Psoas muscle (tissue), 7 donors: ENCODE measurements at regions not wholly inside any gene's neighbourhood (a gene's known extent, or its start where the extent isn't known, plus 50 kb on each side); places are given as distances from the start of the nearest gene placed in this dataset.

Source experiments
- ATAC-seq, 4 donors: fragments of 200-7000 bp; cut with Tn5 transposase; one replicate each; pipeline ENCODE4 v1.9.1; 2020; ENCODE audit warnings: moderate library complexity in 3 of 4, mild to moderate bottlenecking in 2 of 4
- DNase-seq, 2 donors: peaks; one replicate each; pipeline ENCODE4 v3.0.0-alpha.2; 2020
- H3K27ac ChIP-seq: fragments of 200-600 bp; one replicate; pipeline ENCODE4 v1.8.0; 2022
- H3K27me3 ChIP-seq, 3 donors: fragments of 200-600 bp in 1 of 3; one replicate each; pipeline versions ENCODE4 v1.6.1 to v1.8.0; 2013 to 2022; ENCODE audit warnings: low read length in 2 of 3, mild to moderate bottlenecking in 2 of 3, moderate library complexity in 1 of 3; ENCODE audit not compliant: insufficient read depth in 3 of 3
- H3K36me3 ChIP-seq, 2 donors: fragments of 200-600 bp in 1 of 2; one replicate each; pipeline versions ENCODE4 v1.6.1 to v1.8.0; 2013 to 2022; ENCODE audit warnings: low read depth in 1 of 2, mild to moderate bottlenecking in 1 of 2, moderate library complexity in 1 of 2; ENCODE audit not compliant: insufficient read depth in 1 of 2
- H3K4me1 ChIP-seq: fragments of 200-600 bp; one replicate; pipeline ENCODE4 v1.8.0; 2022
- H3K4me3 ChIP-seq: fragments of 200-600 bp; one replicate; pipeline ENCODE4 v1.8.0; 2022; ENCODE audit warnings: mild to moderate bottlenecking
- H3K9me3 ChIP-seq: fragments of 200-600 bp; one replicate; pipeline ENCODE4 v1.8.0; 2022
- CTCF ChIP-seq: fragments of 200-600 bp; IDR thresholded peaks from one replicate; pipeline ENCODE4 v1.8.0; 2022; ENCODE audit warnings: antibody characterized with exemption
- WGBS, 3 donors: extraction: QIAGEN DNeasy Blood & Tissue Kit; methylation state at CpG; one replicate each; pipeline versions ENCODE4 v1.1.6 to v1.1.7; 2013; 5-methylcytosine and 5-hydroxymethylcytosine counted together
- intact Hi-C, 2 donors: fragments of 100-400 bp; cut with DNase I; formaldehyde crosslinking; loops; one replicate each; pipeline versions ENCODE4 v1.11.0 to v1.14.2; 2022
- donor health status: healthy with polysubstance abuse.
- donor health status: DM: no; HTN: no; CAD: no; lungs with moderate emphysema.
- donor health status: Bipolar disorder and iron deficiency.
- donor health status: healthy.
- donor health status: DM: yes; HTN: yes; CAD: no.
- donor health status: DM: no; HTN: no; CAD: no.
- donor health status: DM: yes; HTN: yes; CAD: no.

- Histone ChIP-seq H3K27me3 (no peaks in the 10 kb centered on the region), H3K4me3 (no peak overlapping the region), H3K4me1 (no peaks in the 10 kb centered on the region), H3K9me3 (no peaks in the 10 kb centered on the region), H3K36me3 (no peaks in the 10 kb centered on the region), H3K27ac (no peak overlapping the region)
- no peak for TF ChIP-seq CTCF
- intact Hi-C loops = no loop called here
- ATAC-seq = no peak
- DNase-seq = no peak
- 77 to 80% (median 78%) methylated on average over 12 of the region's 12 CpGs for WGBS, 3 donors
Observed at GRCh38 chr7:26005683-26006410, 146.2 kb upstream of the NFE2L3 start.

GRCh38 chr7:26006426-26006825, 145.6 kb upstream of the NFE2L3 start:
- no peaks in the 10 kb centered on the region for H3K27me3 ChIP-seq
- H3K9me3 ChIP-seq = no peaks in the 10 kb centered on the region
- no peak overlapping the region for H3K27ac ChIP-seq
- no peaks in the 10 kb centered on the region for H3K36me3 ChIP-seq
- DNase-seq (no peak), ATAC-seq (no peak)
- intact Hi-C loops = no loop called here
- H3K4me1 ChIP-seq = no peaks in the 10 kb centered on the region
- no peak overlapping the region for H3K4me3 ChIP-seq
- WGBS, 3 donors = 84 to 94% (median 90%) methylated on average over 4 of the region's 4 CpGs
- TF ChIP-seq CTCF = no peak

- DNase-seq = no peak
- H3K27ac ChIP-seq = no peak overlapping the region
- no peak overlapping the region for H3K4me3 ChIP-seq
- H3K27me3 ChIP-seq = no peaks in the 10 kb centered on the region
- intact Hi-C loops = no loop called here
- whole genome bisulfite sequencing, 3 donors = 63 to 90% (median 65%) methylated on average over 2 of the region's 2 CpGs
- H3K9me3 ChIP-seq = no peaks in the 10 kb centered on the region
- no peak for ATAC-seq
- no peak for TF ChIP-seq CTCF
- no peaks in the 10 kb centered on the region for H3K4me1 ChIP-seq
- H3K36me3 ChIP-seq = no peaks in the 10 kb centered on the region
Observed at GRCh38 chr7:26007510-26007909, 144.5 kb upstream of the NFE2L3 start.

- no peak overlapping the region for H3K4me3 ChIP-seq
Observed at GRCh38 chr7:26008428-26008827, 143.6 kb upstream of the NFE2L3 start.

More at GRCh38 chr7:26008428-26008827, 143.6 kb upstream of the NFE2L3 start:
- no peak for ATAC-seq
- intact Hi-C loops = no loop called here
- H3K4me1 ChIP-seq = no peaks in the 10 kb centered on the region
- no peak for DNase-seq
- H3K27me3 ChIP-seq = no peaks in the 10 kb centered on the region
- TF ChIP-seq CTCF = no peak
- WGBS, 3 donors = 67 to 72% (median 71%) methylated on average over 5 of the region's 5 CpGs
- no peaks in the 10 kb centered on the region for H3K9me3 ChIP-seq
- H3K36me3 ChIP-seq = no peaks in the 10 kb centered on the region
- no peak overlapping the region for H3K27ac ChIP-seq
